Fibroblast of lung (primary cell): ENCODE measurements at regions not wholly inside any gene's neighbourhood (a gene's known extent, or its start where the extent isn't known, plus 50 kb on each side); places are given as distances from the start of the nearest gene placed in this dataset.
A peak's percentile ranks its signal among the peaks of the same experiment; 100 is the strongest.
"Not testable (repeated sequence)": the region's sequence is repeated elsewhere in the genome, so short reads cannot be mapped to it uniquely, and the experiment has no call there.

ENCODE experiments used
- DNase-seq, 2 donors: peaks; one replicate each; pipeline versions ENCODE4 v3.0.0 to v3.0.0-alpha.2; 2010; ENCODE audit warnings: low read depth in 2 of 2
- H2AFZ ChIP-seq: 2 replicates; pipeline ENCODE4 v1.5.1; 2012; ENCODE audit warnings: low read length, control low read depth, inconsistent platforms
- H3K27ac ChIP-seq: 2 replicates; pipeline ENCODE4 v1.5.1; 2011; ENCODE audit warnings: low read length, control low read depth; ENCODE audit not compliant: insufficient read depth
- H3K27me3 ChIP-seq: 2 replicates; pipeline ENCODE4 v1.5.1; 2011; ENCODE audit warnings: mild to moderate bottlenecking, low read length; ENCODE audit not compliant: control insufficient read depth, insufficient read depth
- H3K36me3 ChIP-seq: 2 replicates; pipeline ENCODE4 v1.5.1; 2011; ENCODE audit warnings: low read length; ENCODE audit not compliant: control insufficient read depth, insufficient read depth
- H3K4me1 ChIP-seq: 2 replicates; pipeline ENCODE4 v1.5.1; 2011; ENCODE audit warnings: low read length; ENCODE audit not compliant: control insufficient read depth, insufficient read depth; ENCODE audit errors: extremely low read depth
- H3K4me2 ChIP-seq: 2 replicates; pipeline ENCODE4 v1.5.1; 2011; ENCODE audit warnings: low read length, control low read depth; ENCODE audit not compliant: insufficient read depth; ENCODE audit errors: extremely low read depth
- H3K4me3 ChIP-seq, 4 experiments: fragments of 200-600 bp in 1 of 4; sonication (generic) in 1 of 4; replicated peaks in 1 of 4; 2 replicates each; pipeline ENCODE4 v1.5.1; 2011 to 2016; ENCODE audit warnings: low read length in 4 of 4, low read depth in 3 of 4, mild to moderate bottlenecking in 3 of 4, control low read depth in 2 of 4, inconsistent platforms in 1 of 4, mixed read lengths in 1 of 4; ENCODE audit not compliant: insufficient read depth in 1 of 4; ENCODE audit errors: control extremely low read depth in 1 of 4
- H3K79me2 ChIP-seq: 2 replicates; pipeline ENCODE4 v1.5.1; 2012; ENCODE audit warnings: mild to moderate bottlenecking, low read length, inconsistent platforms; ENCODE audit not compliant: control insufficient read depth, insufficient read depth
- H3K9ac ChIP-seq: 2 replicates; pipeline ENCODE4 v1.5.1; 2011; ENCODE audit warnings: mild to moderate bottlenecking, low read length, control low read depth; ENCODE audit not compliant: insufficient read depth
- H3K9me3 ChIP-seq: 2 replicates; pipeline ENCODE4 v1.5.1; 2012; ENCODE audit warnings: low read depth, low read length; ENCODE audit not compliant: control insufficient read depth, insufficient read depth
- H4K20me1 ChIP-seq: 2 replicates; pipeline ENCODE4 v1.5.1; 2011; ENCODE audit warnings: low read length; ENCODE audit not compliant: control insufficient read depth, insufficient read depth; ENCODE audit errors: extremely low read depth
- EZH2 ChIP-seq: IDR thresholded peaks from 2 replicates; pipeline ENCODE4 v1.5.1; 2012; ENCODE audit warnings: low read length, control low read depth, mild to moderate bottlenecking; ENCODE audit errors: missing control alignments
- TF ChIP-seq, protein P1 (sequence below), 2 donors: IDR thresholded peaks in 1 of 2; conservative IDR thresholded peaks in 1 of 2; 1 replicate in 1 of 2; 2 replicates in 1 of 2; pipeline ENCODE4 v1.5.1; 2011 to 2012; ENCODE audit warnings: low read length in 2 of 2, control low read depth in 1 of 2, inconsistent platforms in 1 of 2, low read depth in 1 of 2, mild to moderate bottlenecking in 1 of 2

- no peaks in the 10 kb centered on the region for H3K79me2 ChIP-seq
- no peak overlapping the region for H3K4me3 ChIP-seq
- H3K4me2 ChIP-seq = no peak overlapping the region
- no peak for TF ChIP-seq EZH2
- TF ChIP-seq, protein P1, sequence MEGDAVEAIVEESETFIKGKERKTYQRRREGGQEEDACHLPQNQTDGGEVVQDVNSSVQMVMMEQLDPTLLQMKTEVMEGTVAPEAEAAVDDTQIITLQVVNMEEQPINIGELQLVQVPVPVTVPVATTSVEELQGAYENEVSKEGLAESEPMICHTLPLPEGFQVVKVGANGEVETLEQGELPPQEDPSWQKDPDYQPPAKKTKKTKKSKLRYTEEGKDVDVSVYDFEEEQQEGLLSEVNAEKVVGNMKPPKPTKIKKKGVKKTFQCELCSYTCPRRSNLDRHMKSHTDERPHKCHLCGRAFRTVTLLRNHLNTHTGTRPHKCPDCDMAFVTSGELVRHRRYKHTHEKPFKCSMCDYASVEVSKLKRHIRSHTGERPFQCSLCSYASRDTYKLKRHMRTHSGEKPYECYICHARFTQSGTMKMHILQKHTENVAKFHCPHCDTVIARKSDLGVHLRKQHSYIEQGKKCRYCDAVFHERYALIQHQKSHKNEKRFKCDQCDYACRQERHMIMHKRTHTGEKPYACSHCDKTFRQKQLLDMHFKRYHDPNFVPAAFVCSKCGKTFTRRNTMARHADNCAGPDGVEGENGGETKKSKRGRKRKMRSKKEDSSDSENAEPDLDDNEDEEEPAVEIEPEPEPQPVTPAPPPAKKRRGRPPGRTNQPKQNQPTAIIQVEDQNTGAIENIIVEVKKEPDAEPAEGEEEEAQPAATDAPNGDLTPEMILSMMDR (conservative IDR thresholded peaks at IDR 0.05 in 1 of 2, IDR thresholded peaks at IDR 0.05 in 1 of 2; ENCODE audit: low read depth in 1 of 2, low read length in 2 of 2) = no peak
- no peak overlapping the region for H3K9ac ChIP-seq
- no peaks in the 10 kb centered on the region for H3K9me3 ChIP-seq
- no peaks in the 10 kb centered on the region for H3K27me3 ChIP-seq
- no peak overlapping the region for H3K27ac ChIP-seq
- no peak for DNase-seq
- H3K4me1 ChIP-seq = no peaks in the 10 kb centered on the region
- no peaks in the 10 kb centered on the region for H4K20me1 ChIP-seq
- no peak overlapping the region for H2AFZ ChIP-seq
- no peaks in the 10 kb centered on the region for H3K36me3 ChIP-seq
These were observed 133.3 kb upstream of the TFPI start for GRCh38 chr2:187687585-187687984.

- no peaks in the 10 kb centered on the region for H3K79me2 ChIP-seq
- no peaks in the 10 kb centered on the region for H3K27me3 ChIP-seq
- DNase-seq = peak; percentile 55 to 61
- H3K9me3 ChIP-seq = no peaks in the 10 kb centered on the region
- TF ChIP-seq EZH2 = no peak
- TF ChIP-seq, protein P1 (conservative IDR thresholded peaks at IDR 0.05 in 1 of 2, IDR thresholded peaks at IDR 0.05 in 1 of 2; ENCODE audit: low read depth in 1 of 2, low read length in 2 of 2) = no peak
- H4K20me1 ChIP-seq = no peaks in the 10 kb centered on the region
- H3K27ac ChIP-seq = no peak overlapping the region
- no peak overlapping the region for H3K4me3 ChIP-seq
- no peaks in the 10 kb centered on the region for H3K4me1 ChIP-seq
- no peak overlapping the region for H3K4me2 ChIP-seq
- H3K9ac ChIP-seq = no peak overlapping the region
- no peaks in the 10 kb centered on the region for H3K36me3 ChIP-seq
- H2AFZ ChIP-seq = no peak overlapping the region
These were observed 135.1 kb upstream of the TFPI start for GRCh38 chr2:187689372-187689771.

- Histone ChIP-seq H4K20me1 (no peaks in the 10 kb centered on the region), H3K79me2 (no peaks in the 10 kb centered on the region), H3K9me3 (no peaks in the 10 kb centered on the region), H3K36me3 (no peaks in the 10 kb centered on the region), H3K27ac (no peak overlapping the region), H2AFZ (no peak overlapping the region), H3K4me1 (no peaks in the 10 kb centered on the region), H3K9ac (no peak overlapping the region), H3K4me2 (no peak overlapping the region), H3K27me3 (no peaks in the 10 kb centered on the region), H3K4me3 (no peak overlapping the region)
- no peak for TF ChIP-seq EZH2
- TF ChIP-seq, protein P1 (conservative IDR thresholded peaks at IDR 0.05 in 1 of 2, IDR thresholded peaks at IDR 0.05 in 1 of 2; ENCODE audit: low read depth in 1 of 2, low read length in 2 of 2) = no peak
- no peak for DNase-seq
These were observed 139.7 kb upstream of the TFPI start for GRCh38 chr2:187693923-187694322.

DNA sequence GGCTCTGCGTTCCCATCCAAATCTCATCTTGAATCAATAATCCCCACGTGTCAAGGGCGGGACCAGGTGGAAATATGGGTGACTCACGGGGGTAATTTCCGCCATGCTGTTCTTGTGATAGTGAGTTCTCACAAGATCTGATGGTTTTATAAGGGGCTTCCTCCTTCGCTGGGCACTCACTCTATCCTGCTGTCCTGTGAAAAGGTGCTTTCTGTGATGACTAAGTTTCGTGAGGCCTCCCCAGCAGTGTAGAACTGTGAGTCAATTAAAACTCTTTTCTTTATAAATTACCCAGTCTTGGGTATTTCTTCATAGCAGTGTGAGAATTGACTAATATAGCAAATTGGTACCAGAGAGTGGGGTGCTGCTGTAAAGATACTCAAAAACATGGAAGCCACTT is 142.4 kb upstream of the TFPI start:
- not testable (repeated sequence) for H3K36me3 ChIP-seq, H3K4me1 ChIP-seq, H3K9me3 ChIP-seq, H3K9ac ChIP-seq, H3K27ac ChIP-seq, DNase-seq, H3K4me3 ChIP-seq, H3K4me2 ChIP-seq, H3K79me2 ChIP-seq, H3K27me3 ChIP-seq, H4K20me1 ChIP-seq, H2AFZ ChIP-seq
